Breast epithelium (tissue), 4 donors: ENCODE measurements at regions not wholly inside any gene's neighbourhood (a gene's known extent, or its start where the extent isn't known, plus 50 kb on each side); places are given as distances from the start of the nearest gene placed in this dataset.
"Not testable (repeated sequence)": the region's sequence is repeated elsewhere in the genome, so short reads cannot be mapped to it uniquely, and the experiment has no call there.

Experiments
- DNase-seq, 2 donors: peaks; one replicate each; pipeline ENCODE4 v3.0.0-alpha.2; 2019; ENCODE audit warnings: low spot score in 2 of 2
- H3K27ac ChIP-seq, 2 donors: fragments of 200-600 bp; sonication (generic) in 1 of 2; one replicate each; pipeline ENCODE4 v1.5.1; 2016 to 2019; ENCODE audit warnings: mild to moderate bottlenecking in 1 of 2
- H3K27me3 ChIP-seq, 2 donors: fragments of 200-600 bp; sonication (generic) in 1 of 2; one replicate each; pipeline versions ENCODE4 v1.5.1 to v1.6.0; 2017 to 2019; ENCODE audit warnings: control low read depth in 1 of 2, mild to moderate bottlenecking in 1 of 2
- H3K36me3 ChIP-seq: fragments of 200-600 bp; one replicate; pipeline ENCODE4 v1.5.1; 2019
- H3K4me1 ChIP-seq, 2 donors: fragments of 200-600 bp; sonication (generic); one replicate each; pipeline ENCODE4 v1.5.1; 2016 to 2019; ENCODE audit warnings: control low read depth in 1 of 2
- H3K4me3 ChIP-seq, 3 donors: fragments of 200-600 bp; sonication (generic); 1 replicate in 2 of 3; 2 replicates in 1 of 3; pipeline ENCODE4 v1.5.1; 2016 to 2019; ENCODE audit warnings: mild to moderate bottlenecking in 3 of 3, moderate library complexity in 2 of 3
- H3K9me3 ChIP-seq, 2 donors: fragments of 200-600 bp; sonication (generic) in 1 of 2; one replicate each; pipeline ENCODE4 v1.5.1; 2016 to 2019; ENCODE audit warnings: control low read depth in 1 of 2
- POLR2A ChIP-seq: fragments of 450-650 bp; IDR thresholded peaks from one replicate; pipeline ENCODE4 v1.6.1; 2016; ENCODE audit warnings: antibody characterized with exemption, mild to moderate bottlenecking, moderate library complexity
- POLR2AphosphoS5 ChIP-seq, 3 donors: sonication (generic); formaldehyde crosslinking; IDR thresholded peaks; one replicate each; pipeline ENCODE4 v1.6.1; 2017; ENCODE audit warnings: antibody characterized with exemption in 3 of 3
- intact Hi-C: fragments of 100-400 bp; cut with DNase I; formaldehyde crosslinking; loops from one replicate; pipeline ENCODE4 v1.15.1; 2023; ENCODE audit warnings: low total_unique reads
- TF ChIP-seq, protein P1 (sequence below), 3 donors: fragments of 450-650 bp; IDR thresholded peaks; one replicate each; pipeline ENCODE4 v1.5.1; 2016 to 2017; ENCODE audit warnings: antibody characterized with exemption in 3 of 3, mild to moderate bottlenecking in 3 of 3, moderate library complexity in 3 of 3

DNA sequence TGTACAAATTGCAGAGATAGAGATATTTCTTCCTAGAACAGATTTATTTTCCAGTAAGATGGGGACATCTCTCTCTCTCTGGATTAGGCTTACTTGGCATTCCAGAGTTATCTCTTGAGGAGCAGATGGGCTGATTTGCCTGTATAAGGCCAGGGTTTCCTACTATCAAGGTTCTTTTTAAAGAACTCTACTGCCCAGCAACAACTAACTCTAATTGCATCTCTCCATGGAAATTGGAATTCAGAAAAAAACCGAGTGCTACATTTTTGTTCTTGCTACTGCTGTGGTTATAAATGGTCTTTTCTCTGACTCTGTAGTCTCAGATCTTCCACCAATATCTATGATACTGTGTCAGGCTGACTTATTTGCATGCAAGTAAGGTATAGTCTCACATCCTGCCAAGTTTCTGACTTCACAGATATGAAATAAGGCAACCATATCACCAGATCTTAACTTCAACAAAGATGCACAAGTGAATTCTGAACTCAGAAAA lies 161.1 kb downstream of the CRPPA start:
- Histone ChIP-seq H3K27ac (no peak overlapping the region), H3K4me3 (no peak overlapping the region), H3K36me3 (no peaks in the 10 kb centered on the region), H3K4me1 (no peaks in the 10 kb centered on the region), H3K9me3 (peaks cover 0 to 7% of the 10 kb centered on the region in 2 donors), H3K27me3 (no peaks in the 10 kb centered on the region)
- TF ChIP-seq, protein P1, sequence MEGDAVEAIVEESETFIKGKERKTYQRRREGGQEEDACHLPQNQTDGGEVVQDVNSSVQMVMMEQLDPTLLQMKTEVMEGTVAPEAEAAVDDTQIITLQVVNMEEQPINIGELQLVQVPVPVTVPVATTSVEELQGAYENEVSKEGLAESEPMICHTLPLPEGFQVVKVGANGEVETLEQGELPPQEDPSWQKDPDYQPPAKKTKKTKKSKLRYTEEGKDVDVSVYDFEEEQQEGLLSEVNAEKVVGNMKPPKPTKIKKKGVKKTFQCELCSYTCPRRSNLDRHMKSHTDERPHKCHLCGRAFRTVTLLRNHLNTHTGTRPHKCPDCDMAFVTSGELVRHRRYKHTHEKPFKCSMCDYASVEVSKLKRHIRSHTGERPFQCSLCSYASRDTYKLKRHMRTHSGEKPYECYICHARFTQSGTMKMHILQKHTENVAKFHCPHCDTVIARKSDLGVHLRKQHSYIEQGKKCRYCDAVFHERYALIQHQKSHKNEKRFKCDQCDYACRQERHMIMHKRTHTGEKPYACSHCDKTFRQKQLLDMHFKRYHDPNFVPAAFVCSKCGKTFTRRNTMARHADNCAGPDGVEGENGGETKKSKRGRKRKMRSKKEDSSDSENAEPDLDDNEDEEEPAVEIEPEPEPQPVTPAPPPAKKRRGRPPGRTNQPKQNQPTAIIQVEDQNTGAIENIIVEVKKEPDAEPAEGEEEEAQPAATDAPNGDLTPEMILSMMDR (IDR thresholded peaks at IDR 0.05): no peak
- TF ChIP-seq POLR2A (no peak), POLR2AphosphoS5 (IDR thresholded peaks at IDR 0.05) (no peak)
- intact Hi-C loops: no loop called here
- DNase-seq: no peak

DNA sequence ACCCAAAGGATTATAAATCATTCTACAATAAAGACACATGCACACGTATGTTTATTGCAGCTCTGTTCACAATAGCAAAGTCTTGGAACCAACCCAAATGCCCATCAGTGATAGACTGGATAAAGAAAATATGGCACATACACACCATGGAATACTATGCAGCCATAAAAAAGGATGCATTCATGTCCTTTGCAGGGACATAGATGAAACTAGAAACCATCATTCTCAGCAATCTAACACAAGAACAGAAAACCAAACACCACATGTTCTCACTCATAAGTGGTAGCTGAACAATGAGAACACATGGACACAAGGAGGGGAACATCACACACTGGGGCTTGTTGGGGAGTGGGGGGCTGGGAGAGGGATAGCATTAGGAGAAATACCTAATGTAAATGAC lies 164.9 kb downstream of the CRPPA start:
- DNase-seq, H3K9me3 ChIP-seq, H3K4me1 ChIP-seq, H3K27me3 ChIP-seq, intact Hi-C loops, H3K27ac ChIP-seq, H3K36me3 ChIP-seq, H3K4me3 ChIP-seq: not testable (repeated sequence)

DNA sequence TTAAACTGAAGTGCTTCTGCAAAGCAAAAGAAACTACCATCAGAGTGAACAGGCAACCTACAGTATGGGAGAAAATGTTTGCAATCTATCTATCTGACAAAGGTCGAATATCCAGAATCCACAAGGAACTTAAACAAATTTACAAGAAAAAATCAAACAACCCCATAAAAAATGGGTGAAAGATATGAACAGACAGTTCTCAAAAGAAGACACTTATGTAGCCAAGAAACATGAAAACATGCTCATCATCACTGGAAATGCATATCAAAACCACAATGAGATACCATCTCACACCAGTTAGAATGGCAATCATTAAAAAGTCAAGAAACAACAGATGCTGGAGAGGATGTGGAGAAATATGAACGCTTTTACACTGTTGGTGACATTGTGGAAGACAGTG lies 165.4 kb downstream of the CRPPA start:
- DNase-seq, H3K27me3 ChIP-seq, H3K27ac ChIP-seq, H3K4me1 ChIP-seq, H3K36me3 ChIP-seq, H3K9me3 ChIP-seq, H3K4me3 ChIP-seq, intact Hi-C loops: not testable (repeated sequence)

DNA sequence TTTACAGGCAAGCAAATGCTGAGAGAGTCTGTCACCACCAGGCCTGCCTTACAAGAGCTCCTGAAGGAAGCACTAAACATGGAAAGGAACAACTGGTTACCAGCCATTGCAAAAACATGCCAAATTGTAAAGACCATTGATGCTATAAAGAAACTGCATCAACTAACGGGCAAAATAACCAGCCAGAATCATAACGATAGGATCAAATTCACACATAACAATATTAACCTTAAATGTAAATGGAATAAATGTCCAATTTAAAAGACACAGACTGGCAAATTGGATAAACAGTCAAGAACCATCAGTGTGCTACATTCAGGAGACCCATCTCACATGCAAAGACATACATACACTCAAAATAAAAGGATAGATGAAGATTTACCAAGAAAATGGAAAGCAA lies 170.7 kb downstream of the CRPPA start:
- H3K4me3 ChIP-seq, H3K36me3 ChIP-seq, H3K27ac ChIP-seq, H3K4me1 ChIP-seq, DNase-seq, intact Hi-C loops, H3K27me3 ChIP-seq: not testable (repeated sequence)
- H3K9me3 ChIP-seq: peaks cover 0 to 14% of the 10 kb centered on the region in 2 donors

DNA sequence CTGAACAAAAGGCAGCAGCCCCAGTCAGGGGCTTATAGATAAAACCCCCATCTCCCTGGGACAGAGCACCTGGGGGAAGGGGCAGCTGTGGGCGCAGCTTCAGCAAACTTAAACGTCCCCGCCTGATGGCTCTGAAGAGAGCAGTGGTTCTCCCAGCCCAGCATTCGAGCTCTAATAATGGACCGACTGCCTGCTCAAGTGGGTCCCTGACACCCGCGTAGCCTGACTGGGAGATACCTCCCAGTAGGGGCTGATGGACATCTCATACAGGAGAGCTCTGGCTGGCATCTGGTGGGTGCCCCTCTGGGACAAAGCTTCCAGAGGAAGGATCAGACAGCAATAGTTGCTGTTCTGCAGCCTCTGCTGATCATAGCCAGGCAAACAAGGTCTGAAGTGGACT lies 172.1 kb downstream of the CRPPA start:
- DNase-seq, intact Hi-C loops, H3K4me1 ChIP-seq: not testable (repeated sequence)

DNA sequence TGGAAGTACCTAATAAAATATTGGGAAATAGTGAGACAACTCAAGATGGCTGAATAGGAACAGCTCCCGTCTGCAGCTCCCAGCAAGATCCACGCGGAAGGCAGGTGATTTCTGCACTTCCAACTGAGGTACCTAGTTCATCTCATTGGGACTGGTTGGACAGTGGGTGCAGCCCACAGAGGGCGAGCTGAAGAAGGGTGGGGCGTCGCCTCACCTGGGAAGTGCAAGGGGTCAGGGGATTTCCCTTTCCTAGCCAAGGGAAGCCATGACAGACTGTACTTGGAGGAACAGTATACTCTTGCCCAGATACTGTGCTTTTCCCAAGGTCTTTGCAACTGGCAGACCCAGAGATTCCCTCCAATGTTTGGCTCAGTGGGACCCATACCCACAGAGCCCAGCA lies 172.8 kb downstream of the CRPPA start:
- intact Hi-C loops, DNase-seq, H3K9me3 ChIP-seq, H3K36me3 ChIP-seq, H3K27me3 ChIP-seq, H3K4me3 ChIP-seq, H3K4me1 ChIP-seq, H3K27ac ChIP-seq: not testable (repeated sequence)

More for the DNA sequence above, 172.1 kb downstream of the CRPPA start:
- not testable (repeated sequence) for H3K4me3 ChIP-seq, H3K36me3 ChIP-seq, H3K27me3 ChIP-seq, H3K9me3 ChIP-seq, H3K27ac ChIP-seq

DNA sequence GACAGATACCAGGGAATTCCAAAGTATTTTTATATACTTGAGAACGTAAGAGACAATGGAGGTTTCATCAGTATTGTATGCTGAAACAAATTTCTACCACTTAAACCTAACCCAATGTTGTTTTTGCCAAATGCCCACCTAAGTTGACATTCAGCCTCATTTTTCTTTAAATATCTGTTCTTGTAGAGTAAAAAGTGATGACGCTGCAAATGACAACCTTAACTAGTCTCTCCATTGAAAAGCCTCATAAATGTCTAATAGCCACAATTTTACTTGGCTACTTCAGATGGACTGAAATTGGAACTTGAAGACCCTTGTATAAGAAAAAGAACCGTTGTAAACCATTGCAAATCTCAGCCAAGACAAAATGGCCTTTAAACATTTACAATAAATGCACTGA lies 176.9 kb downstream of the CRPPA start:
- TF ChIP-seq POLR2A: no peak
- TF ChIP-seq POLR2AphosphoS5 (IDR thresholded peaks at IDR 0.05): no peak
- TF ChIP-seq, protein P1 (IDR thresholded peaks at IDR 0.05): no peak

DNA sequence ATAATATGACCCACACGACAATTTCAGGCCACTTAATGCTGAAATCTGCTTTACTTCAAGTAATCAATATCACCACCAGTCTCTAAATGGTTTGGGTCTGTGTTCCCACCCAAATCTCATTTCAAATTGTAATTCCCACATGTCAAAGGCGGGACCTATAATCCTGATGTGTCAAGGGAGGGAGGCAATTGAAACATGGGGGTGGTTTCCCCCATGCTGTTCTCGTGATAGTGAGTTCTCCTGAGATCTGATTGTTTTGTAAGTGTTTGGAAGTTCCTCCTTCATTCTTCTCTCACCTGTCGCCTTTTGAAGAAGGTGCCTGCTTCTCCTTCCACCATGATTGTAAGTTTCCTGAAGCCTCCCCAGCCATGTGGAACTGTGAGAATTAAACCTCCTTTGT lies 178.4 kb downstream of the CRPPA start:
- no peaks in the 10 kb centered on the region for H3K9me3 ChIP-seq
- H3K4me3 ChIP-seq: no peak overlapping the region
- no peak overlapping the region for H3K27ac ChIP-seq
- no peaks in the 10 kb centered on the region for H3K27me3 ChIP-seq
- H3K4me1 ChIP-seq: no peaks in the 10 kb centered on the region
- no peaks in the 10 kb centered on the region for H3K36me3 ChIP-seq
- intact Hi-C loops: no loop called here
- no peak for DNase-seq
- TF ChIP-seq, protein P1 (IDR thresholded peaks at IDR 0.05): no peak
- TF ChIP-seq POLR2A (no peak), POLR2AphosphoS5 (IDR thresholded peaks at IDR 0.05) (no peak)

More for the DNA sequence above, 176.9 kb downstream of the CRPPA start:
- H3K27ac ChIP-seq: no peak overlapping the region
- H3K4me1 ChIP-seq: no peaks in the 10 kb centered on the region
- intact Hi-C loops: no loop called here
- no peak overlapping the region for H3K4me3 ChIP-seq
- no peaks in the 10 kb centered on the region for H3K36me3 ChIP-seq
- DNase-seq: no peak
- peaks cover 0 to 9% of the 10 kb centered on the region in 2 donors for H3K9me3 ChIP-seq
- no peaks in the 10 kb centered on the region for H3K27me3 ChIP-seq
